NK-92 treated with Interleukin-12 subunit alpha and Interleukin-12 subunit beta, amount 100 ng/mL, for 24 hours (cell line): ENCODE measurements at regions not wholly inside any gene's neighbourhood (a gene's known extent, or its start where the extent isn't known, plus 50 kb on each side); places are given as distances from the start of the nearest gene placed in this dataset.
"Not testable (repeated sequence)": the region's sequence is repeated elsewhere in the genome, so short reads cannot be mapped to it uniquely, and the experiment has no call there.

Experiments
- DNase-seq: peaks from one replicate; lab custom pipeline; 2025; lab: John Stamatoyannopoulos, UW

DNA sequence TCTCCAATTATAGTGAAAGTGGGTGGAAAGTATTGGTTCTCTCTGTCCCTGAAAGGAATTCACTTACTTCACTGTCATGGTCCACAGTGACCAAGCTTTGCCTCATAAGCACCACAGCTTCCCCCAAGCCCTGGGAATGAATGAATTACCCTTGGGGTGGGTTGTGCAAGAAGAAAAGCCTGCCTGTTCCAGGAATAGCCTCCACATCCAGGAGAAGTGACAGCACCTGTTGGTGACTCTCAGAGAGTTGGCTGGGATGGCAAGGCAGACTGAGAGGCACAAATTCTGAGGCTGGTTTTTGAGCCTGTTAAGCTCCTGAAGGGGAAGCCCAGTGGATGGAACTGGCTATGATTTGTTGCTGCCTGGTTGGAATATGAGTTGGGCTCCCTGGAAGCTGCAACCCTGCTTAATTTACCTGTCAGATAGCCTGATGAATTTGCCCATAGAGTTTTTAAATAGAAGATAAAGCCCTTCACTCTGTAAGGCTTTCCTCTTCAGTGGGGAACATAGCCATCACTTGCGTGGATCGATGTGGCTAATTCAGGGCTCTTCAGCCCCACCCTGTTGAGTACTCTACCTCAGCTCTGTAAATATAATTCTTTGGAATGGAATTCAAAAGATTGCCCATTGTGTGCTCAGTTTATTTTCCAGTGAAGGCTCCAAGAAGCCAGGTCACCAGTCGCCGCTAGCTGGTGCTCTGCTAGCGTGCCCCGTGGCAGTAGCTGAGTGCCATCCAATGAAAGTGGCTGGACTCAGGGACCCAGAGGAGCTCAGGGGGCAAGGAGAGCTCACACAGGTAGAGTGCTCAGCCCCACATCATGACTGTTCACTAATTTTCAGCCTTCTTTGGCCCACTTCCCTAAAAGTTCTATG is 479.3 kb downstream of the IRS1 start:
- DNase-seq: no peak

- no peak for DNase-seq
Observed at GRCh38 chr2:226317970-226318369, 481.6 kb downstream of the IRS1 start.

- no peak for DNase-seq
Observed at GRCh38 chr2:226313060-226313459, 486.6 kb downstream of the IRS1 start.

GRCh38 chr2:226312155-226312554 is 487.5 kb downstream of the IRS1 start:
- DNase-seq: no peak

GRCh38 chr2:226310146-226310545 is 489.5 kb downstream of the IRS1 start:
- no peak for DNase-seq

GRCh38 chr2:226308986-226309385 is 490.6 kb downstream of the IRS1 start:
- no peak for DNase-seq

DNA sequence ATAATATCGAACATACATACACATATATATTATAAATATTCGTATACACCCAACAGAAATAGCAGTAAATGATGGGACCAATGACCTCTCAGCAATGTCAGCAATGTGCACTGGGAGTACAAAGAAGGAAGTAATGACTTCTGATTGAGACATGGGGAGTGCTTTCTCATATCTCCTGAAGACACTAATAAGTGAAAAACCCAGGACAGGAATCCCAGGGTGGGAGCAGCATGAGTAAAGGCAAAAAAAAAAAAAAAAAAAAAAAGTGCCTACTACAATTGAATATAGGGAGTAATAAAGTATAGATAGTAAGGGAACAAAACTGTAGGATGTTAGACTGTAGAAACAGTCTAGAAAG is 491.3 kb downstream of the IRS1 start:
- DNase-seq: no peak

DNA sequence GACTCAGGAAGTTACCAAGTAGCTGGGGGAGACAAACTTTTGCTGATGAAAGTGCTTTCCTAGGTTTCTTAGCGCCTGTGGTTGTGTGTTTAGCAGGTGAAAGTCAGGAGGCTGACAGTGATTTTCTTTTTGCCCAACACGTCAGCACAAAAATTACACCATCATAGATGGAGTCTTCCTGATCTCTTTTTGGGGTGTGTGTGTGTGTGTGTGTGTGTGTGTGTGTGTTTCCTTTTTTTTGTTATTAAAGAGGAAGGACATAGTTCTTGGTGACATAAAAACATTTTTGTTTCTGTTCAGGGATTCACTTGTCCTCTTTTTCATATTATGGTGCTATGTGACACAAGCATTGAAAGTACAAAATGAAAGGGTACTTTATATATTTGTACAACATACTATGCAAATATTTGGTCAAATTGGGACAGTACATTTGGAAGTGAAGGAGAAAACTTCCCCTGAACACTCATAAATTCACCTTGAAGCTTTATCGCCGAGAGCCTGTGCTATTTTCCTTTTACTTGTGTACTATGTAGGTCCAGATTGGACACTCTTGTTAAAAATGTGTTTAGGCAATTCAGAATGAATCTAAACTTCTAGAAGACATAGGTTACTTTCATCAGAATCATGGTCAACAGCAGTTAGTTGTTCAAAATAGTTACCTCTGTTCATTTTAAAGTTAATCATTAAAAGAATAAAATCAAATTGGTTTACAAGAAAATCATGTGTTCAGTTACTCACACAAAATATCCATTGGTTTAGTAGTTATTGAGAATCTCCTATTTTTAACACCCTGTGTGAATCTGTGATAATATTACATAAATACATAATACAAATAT is 491.9 kb downstream of the IRS1 start:
- DNase-seq: no peak

GRCh38 chr2:226306969-226307368 is 492.7 kb downstream of the IRS1 start:
- no peak for DNase-seq

- no peak for DNase-seq
Observed at GRCh38 chr2:226304308-226304707, 495.3 kb downstream of the IRS1 start.

DNA sequence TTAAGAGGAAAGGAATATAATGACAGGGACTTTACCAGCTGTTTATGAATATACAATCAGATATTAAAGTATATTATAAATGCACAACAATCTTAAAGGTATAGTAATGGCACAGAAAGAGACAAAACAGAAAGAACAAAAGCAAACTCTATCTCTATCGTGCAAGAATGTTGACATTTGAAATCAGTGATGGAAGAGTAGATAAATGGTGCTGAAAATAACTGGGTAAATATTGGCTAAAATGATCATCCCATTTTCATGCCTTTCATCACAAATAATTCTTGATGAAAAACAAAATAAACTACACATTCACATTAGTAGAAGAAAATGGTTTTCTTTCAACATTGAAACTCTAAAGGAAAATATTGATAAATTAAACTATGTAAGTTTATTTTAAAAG is 495.9 kb downstream of the IRS1 start:
- no peak for DNase-seq

- DNase-seq: no peak
Observed at GRCh38 chr2:226300196-226300886, 499.3 kb downstream of the IRS1 start.

DNA sequence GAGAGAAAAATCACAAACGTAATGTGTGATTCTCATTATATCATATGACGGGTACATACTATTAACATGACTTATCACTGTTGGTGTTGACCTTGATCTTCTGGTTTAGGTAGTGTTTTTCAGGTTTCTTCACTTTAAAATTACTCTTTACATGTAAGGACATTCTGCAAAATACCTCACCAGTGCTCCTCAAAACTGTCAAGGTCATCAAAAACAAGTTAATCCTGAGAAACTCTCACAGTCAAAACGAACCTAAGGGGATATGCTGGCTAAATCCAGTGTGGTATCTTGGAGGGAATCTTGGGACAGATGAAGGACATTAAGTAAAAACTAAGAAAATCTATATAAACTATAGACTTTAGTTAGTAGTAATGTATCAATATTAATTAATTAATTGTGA is 499.8 kb downstream of the IRS1 start:
- DNase-seq: no peak

GRCh38 chr2:226295681-226296080 is 503.9 kb downstream of the IRS1 start:
- DNase-seq: no peak

DNA sequence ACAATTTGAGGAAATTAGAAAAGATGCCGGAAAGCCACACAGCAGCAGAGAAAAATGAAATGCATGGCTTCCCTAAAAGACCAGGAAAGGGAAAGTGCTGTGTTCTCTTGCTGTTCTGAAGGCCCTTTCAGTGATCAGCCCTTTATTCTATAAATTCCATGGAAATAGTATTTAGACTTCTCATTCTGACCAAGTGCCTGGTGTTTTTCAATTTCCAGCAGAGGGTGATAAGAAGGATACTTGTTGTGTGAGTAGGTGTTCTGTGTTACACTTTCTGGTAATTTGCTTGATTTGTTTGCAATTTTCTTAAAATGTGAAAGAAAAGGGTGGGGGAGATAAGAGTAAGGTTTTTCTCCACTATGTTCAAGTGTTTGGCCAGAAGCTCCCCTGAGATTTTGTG is 504.5 kb downstream of the IRS1 start:
- no peak for DNase-seq

DNA sequence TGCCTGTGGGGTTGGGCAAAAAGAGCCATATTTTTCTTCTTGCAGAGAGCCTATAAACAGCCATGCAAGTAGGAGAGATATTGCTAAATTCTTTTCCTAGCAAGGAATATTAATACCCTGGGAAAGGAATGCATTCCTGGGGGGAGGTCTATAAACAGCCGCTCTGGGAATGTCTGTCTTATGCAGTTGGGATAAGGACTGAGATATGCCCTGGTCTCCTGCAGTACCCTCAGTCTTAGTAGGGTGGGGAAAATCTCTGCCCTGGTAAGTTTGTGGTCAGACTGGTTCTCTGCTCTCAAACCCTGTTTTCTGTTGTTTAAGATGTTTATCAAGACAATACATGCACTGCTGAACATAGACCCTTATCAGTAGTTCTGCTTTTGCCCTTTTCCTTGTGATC is 508.3 kb downstream of the IRS1 start:
- not testable (repeated sequence) for DNase-seq

GRCh38 chr2:226286916-226287315 is 512.7 kb downstream of the IRS1 start:
- no peak for DNase-seq

- no peak for DNase-seq
Observed at GRCh38 chr2:226283796-226284195, 515.8 kb downstream of the IRS1 start.

DNA sequence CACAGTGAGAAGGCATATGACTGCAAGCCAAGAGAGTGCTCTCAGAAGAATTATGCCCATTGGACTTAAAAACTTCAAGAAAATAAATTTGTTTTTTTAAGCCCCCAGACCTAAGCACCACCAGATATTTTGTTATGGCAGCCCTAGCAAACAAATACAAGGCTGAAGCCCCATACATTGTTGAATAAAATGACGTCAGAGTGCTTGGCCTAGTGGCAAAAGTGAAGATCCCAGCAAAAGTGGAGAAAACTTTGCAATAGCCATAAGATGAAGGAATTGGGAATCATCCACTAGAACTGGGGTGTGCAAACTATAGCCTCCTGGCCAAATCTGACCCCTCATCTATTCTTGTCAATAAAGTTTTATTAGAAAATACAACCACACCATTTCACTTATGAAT is 517.5 kb downstream of the IRS1 start:
- no peak for DNase-seq

- not testable (repeated sequence) for DNase-seq
Observed at GRCh38 chr2:226280136-226280535, 519.5 kb downstream of the IRS1 start.

DNA sequence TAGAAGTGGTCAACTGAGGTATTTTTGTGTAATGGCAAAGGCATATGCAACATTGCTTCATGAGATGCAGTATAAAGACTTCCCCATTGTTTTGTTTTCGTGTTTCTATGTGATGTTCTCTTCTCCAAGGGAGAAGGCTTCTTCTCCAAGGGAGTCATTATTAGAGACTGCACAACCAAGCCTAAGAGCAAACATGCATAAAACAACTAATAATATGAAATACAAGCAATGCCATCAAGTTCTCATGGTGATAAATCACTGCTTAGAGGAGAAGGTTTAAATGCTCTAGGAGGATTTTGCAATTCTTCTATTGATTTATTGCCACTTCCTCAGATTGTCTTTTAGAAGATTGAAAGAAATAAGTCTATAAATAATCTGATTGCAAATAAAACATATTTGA is 524.4 kb downstream of the IRS1 start:
- DNase-seq: no peak

GRCh38 chr2:226274143-226274542 is 525.5 kb downstream of the IRS1 start:
- no peak for DNase-seq

GRCh38 chr2:226273440-226273839 is 526.2 kb downstream of the IRS1 start:
- DNase-seq: no peak
